ENCODE measurements at regions not wholly inside any gene's neighbourhood (a gene's known extent, or its start where the extent isn't known, plus 50 kb on each side); places are given as distances from the start of the nearest gene placed in this dataset.

DNA sequence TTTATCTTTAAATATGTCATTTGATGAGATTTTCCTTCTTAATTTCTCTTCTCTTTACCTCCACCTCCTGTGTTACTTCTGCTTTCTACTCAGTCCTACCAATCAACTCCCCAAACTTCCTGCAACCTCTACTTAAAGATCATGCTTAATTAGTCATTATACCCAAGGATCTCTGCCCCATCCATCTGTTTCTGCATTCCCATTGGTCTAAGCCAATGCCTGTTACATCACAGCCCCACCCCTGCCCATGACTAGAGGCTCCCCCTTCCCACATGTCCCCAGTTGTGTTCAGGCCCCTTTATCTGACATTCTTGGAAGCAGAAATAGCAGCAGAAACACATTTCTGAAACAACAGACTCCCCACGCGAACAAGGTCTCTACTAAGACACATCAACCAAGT, 319.1 kb upstream of the NFE2L3 start:
- no peak for DNase-seq (ENCODE audit: low read depth)
- Histone ChIP-seq H3K27me3 (ENCODE audit: control insufficient read depth, insufficient read depth, low read length) (no peaks in the 10 kb centered on the region), H3K36me3 (ENCODE audit: control insufficient read depth, insufficient read depth, low read length) (no peaks in the 10 kb centered on the region)

DNA sequence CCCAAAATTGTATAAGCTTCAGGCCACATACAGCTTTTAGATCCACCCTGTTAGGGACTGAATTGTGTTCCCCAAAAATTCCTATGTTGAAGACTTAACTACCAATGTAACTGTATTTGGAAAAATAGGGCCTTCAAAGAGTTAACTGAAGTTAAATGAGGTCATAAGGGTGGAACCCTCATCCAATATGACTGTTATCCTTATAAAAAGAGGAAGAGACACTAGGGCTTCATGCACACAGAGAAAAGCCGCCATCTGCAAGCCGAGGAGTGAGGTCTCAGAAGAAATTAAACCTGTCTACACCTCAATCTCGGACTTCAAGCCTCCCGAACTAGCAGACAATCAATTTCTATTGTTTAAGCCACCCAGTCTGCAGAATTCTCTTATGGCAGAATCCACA, 317.9 kb upstream of the NFE2L3 start:
- no peak overlapping the region for H3K4me3 ChIP-seq (ENCODE audit: low read depth, low read length)
- no peak for DNase-seq (ENCODE audit: low read depth)
- no peaks in the 10 kb centered on the region for H3K27me3 ChIP-seq (ENCODE audit: control insufficient read depth, insufficient read depth, low read length)
- H3K36me3 ChIP-seq (ENCODE audit: control insufficient read depth, insufficient read depth, low read length) = no peaks in the 10 kb centered on the region
- TF ChIP-seq, protein P1, sequence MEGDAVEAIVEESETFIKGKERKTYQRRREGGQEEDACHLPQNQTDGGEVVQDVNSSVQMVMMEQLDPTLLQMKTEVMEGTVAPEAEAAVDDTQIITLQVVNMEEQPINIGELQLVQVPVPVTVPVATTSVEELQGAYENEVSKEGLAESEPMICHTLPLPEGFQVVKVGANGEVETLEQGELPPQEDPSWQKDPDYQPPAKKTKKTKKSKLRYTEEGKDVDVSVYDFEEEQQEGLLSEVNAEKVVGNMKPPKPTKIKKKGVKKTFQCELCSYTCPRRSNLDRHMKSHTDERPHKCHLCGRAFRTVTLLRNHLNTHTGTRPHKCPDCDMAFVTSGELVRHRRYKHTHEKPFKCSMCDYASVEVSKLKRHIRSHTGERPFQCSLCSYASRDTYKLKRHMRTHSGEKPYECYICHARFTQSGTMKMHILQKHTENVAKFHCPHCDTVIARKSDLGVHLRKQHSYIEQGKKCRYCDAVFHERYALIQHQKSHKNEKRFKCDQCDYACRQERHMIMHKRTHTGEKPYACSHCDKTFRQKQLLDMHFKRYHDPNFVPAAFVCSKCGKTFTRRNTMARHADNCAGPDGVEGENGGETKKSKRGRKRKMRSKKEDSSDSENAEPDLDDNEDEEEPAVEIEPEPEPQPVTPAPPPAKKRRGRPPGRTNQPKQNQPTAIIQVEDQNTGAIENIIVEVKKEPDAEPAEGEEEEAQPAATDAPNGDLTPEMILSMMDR (IDR thresholded peaks at IDR 0.05; ENCODE audit: insufficient read depth, low read length, poor library complexity, severe bottlenecking) = no peak

More for the DNA sequence above, 319.1 kb upstream of the NFE2L3 start:
- TF ChIP-seq, protein P1 (IDR thresholded peaks at IDR 0.05; ENCODE audit: insufficient read depth, low read length, poor library complexity, severe bottlenecking) = no peak
- no peak overlapping the region for H3K4me3 ChIP-seq (ENCODE audit: low read depth, low read length)

DNA sequence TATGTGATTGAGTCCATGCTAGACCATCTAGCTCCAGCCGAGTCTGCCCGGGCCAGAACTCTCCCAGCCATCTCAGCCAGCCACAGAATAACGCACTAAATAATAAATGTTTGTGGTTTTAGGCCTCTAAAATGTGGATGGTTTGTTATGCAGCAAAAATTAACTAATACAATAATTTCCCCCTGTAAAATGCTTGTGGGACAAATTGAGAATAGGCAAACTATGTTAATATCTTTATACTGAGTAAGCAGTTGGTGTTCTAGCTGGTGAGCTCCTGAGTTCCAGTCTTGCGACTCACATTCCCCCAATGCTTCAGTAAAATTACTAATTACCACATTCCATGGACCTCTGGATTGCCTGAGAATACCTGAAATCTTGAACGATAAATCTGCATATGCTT, 316.8 kb upstream of the NFE2L3 start:
- TF ChIP-seq, protein P1 (IDR thresholded peaks at IDR 0.05; ENCODE audit: insufficient read depth, low read length, poor library complexity, severe bottlenecking) = no peak
- Histone ChIP-seq H3K27me3 (ENCODE audit: control insufficient read depth, insufficient read depth, low read length) (no peaks in the 10 kb centered on the region), H3K4me3 (ENCODE audit: low read depth, low read length) (no peak overlapping the region), H3K36me3 (ENCODE audit: control insufficient read depth, insufficient read depth, low read length) (no peaks in the 10 kb centered on the region)
- no peak for DNase-seq (ENCODE audit: low read depth)

DNA sequence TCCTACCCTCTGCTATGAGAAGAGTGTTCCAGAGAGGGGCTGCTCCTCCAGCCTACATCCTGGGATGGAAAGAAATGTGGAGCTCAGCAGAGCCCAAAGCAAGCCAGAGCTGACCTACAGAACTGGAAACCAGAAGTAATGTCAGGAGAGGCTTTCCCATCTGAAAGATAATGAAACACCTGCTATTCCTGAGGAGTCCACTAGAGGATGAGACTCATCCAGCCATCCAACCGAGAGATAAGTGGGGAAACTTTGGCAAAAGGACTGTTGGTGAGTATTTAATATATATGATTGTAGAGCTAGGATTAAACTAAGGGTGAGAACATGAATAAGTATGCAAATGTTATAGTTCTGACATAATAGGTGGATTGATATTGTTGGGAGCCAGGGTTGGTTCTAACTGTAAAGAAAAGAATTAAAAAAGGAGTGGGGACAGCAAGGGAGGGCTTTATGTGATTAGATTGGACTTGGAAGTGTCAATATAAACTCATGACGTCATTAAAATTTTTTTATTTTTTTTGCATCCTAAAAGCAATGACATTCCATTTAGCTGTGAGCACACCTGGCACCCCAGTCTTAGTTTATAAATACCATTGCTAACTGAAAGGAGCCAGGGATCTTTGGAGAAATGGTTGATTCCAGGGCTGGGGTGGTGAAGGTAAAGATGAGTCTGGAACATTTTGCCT, 312.8 kb upstream of the NFE2L3 start:
- H3K27me3 ChIP-seq (ENCODE audit: control insufficient read depth, insufficient read depth, low read length) = no peaks in the 10 kb centered on the region
- H3K36me3 ChIP-seq (ENCODE audit: control insufficient read depth, insufficient read depth, low read length) = no peaks in the 10 kb centered on the region
- DNase-seq (ENCODE audit: low read depth) = no peak
- no peak overlapping the region for H3K4me3 ChIP-seq (ENCODE audit: low read depth, low read length)
- TF ChIP-seq, protein P1 (IDR thresholded peaks at IDR 0.05; ENCODE audit: insufficient read depth, low read length, poor library complexity, severe bottlenecking) = peak; percentile 47

DNA sequence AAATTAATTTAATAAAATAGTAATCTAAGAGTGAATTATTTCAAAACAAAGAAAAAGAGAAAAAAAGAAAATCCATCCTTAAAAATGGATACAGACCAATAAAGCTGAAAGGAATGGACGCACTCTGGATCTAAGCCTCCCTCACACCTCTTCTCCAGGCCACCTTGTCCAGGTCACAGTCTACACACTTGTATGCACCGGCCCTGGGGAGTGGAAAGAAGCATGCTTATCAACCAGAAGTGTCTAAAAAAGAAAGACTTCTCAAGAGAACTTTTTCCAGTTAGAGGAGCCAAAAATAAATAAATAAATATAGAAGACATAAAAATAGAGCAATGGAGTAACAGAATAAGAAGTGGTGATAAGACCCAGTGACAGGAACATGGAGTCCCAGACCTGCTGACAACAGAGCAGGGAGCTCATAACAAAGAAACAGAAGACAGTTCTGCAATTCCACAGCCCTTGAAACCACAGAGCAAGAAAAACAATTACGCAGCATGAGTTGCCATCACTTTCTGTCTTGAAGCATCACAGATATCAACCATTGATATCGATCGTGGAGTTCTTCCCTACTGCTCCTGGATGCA, 311.7 kb upstream of the NFE2L3 start:
- Histone ChIP-seq H3K36me3 (ENCODE audit: control insufficient read depth, insufficient read depth, low read length) (no peaks in the 10 kb centered on the region), H3K4me3 (ENCODE audit: low read depth, low read length) (no peak overlapping the region), H3K27me3 (ENCODE audit: control insufficient read depth, insufficient read depth, low read length) (no peaks in the 10 kb centered on the region)
- TF ChIP-seq, protein P1 (IDR thresholded peaks at IDR 0.05; ENCODE audit: insufficient read depth, low read length, poor library complexity, severe bottlenecking) = no peak
- DNase-seq (ENCODE audit: low read depth) = no peak

DNA sequence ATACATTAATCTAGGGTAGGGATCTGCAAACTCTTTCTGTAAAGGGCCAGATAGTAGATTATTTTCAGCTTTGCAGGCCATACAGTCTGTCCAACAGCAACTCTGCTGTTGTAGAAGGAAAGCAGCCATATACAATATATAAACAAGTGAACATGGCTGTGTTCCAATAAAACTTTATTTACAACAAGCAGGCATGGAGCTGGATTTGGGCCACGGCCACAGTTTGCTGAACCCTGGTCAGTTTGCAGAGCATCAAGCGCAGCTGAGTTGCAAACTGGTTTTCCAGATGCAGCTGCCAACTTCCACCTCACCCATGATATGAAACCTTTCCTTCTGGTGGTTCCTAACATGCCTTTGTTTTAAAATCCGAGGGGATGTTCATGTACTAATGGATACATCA, 310.4 kb upstream of the NFE2L3 start:
- TF ChIP-seq, protein P1 (IDR thresholded peaks at IDR 0.05; ENCODE audit: insufficient read depth, low read length, poor library complexity, severe bottlenecking) = no peak
- no peaks in the 10 kb centered on the region for H3K36me3 ChIP-seq (ENCODE audit: control insufficient read depth, insufficient read depth, low read length)
- no peak overlapping the region for H3K4me3 ChIP-seq (ENCODE audit: low read depth, low read length)
- no peaks in the 10 kb centered on the region for H3K27me3 ChIP-seq (ENCODE audit: control insufficient read depth, insufficient read depth, low read length)
- no peak for DNase-seq (ENCODE audit: low read depth)
